HL-60 (cell line): ENCODE measurements at regions not wholly inside any gene's neighbourhood (a gene's known extent, or its start where the extent isn't known, plus 50 kb on each side); places are given as distances from the start of the nearest gene placed in this dataset.

Source experiments
- DNase-seq, 2 experiments: peaks; one replicate each; pipeline ENCODE4 v3.0.0-alpha.2; 2010 to 2020; ENCODE audit warnings: low read depth in 1 of 2, low spot score in 1 of 2
- H3K27ac ChIP-seq: fragments of 250-450 bp; sonication (Bioruptor Pico); replicated peaks from 2 replicates; pipeline ENCODE4 v1.5.1; 2020; ENCODE audit warnings: mild to moderate bottlenecking, moderate library complexity
- H3K27me3 ChIP-seq: fragments of 250-450 bp; sonication (Bioruptor Pico); 2 replicates; pipeline ENCODE4 v1.5.1; 2021; ENCODE audit warnings: mild to moderate bottlenecking, moderate library complexity; ENCODE audit not compliant: insufficient read depth, poor library complexity, severe bottlenecking
- H3K4me3 ChIP-seq: replicated peaks from 2 replicates; pipeline ENCODE4 v1.5.1; 2011; ENCODE audit warnings: mild to moderate bottlenecking, control low read depth, low read length; ENCODE audit not compliant: insufficient read depth
- CTCF ChIP-seq: IDR thresholded peaks from one replicate; pipeline ENCODE4 v1.5.1; 2011; ENCODE audit warnings: low read length, control low read depth, inconsistent platforms; ENCODE audit not compliant: insufficient read depth
- GABPA ChIP-seq: IDR thresholded peaks from 2 replicates; pipeline ENCODE4 v1.6.1; 2012; ENCODE audit warnings: low read depth
- POLR2AphosphoS5 ChIP-seq: IDR thresholded peaks from 2 replicates; pipeline ENCODE4 v1.6.1; 2012; ENCODE audit warnings: low read depth
- REST ChIP-seq: IDR thresholded peaks from 2 replicates; pipeline ENCODE4 v1.6.1; 2012; ENCODE audit warnings: low read depth; ENCODE audit not compliant: insufficient replicate concordance
- SPI1 ChIP-seq: IDR thresholded peaks from 2 replicates; pipeline ENCODE4 v1.6.1; 2012; ENCODE audit warnings: low read depth, mild to moderate bottlenecking, borderline replicate concordance

- no peak for TF ChIP-seq POLR2AphosphoS5
- no peak for TF ChIP-seq REST
- no peak for TF ChIP-seq GABPA
- no peak for TF ChIP-seq SPI1
- TF ChIP-seq CTCF = no peak
- DNase-seq = no peak
- no peak overlapping the region for H3K27ac ChIP-seq
- H3K27me3 ChIP-seq = no peaks in the 10 kb centered on the region
- H3K4me3 ChIP-seq = no peak overlapping the region
These were observed 559.5 kb upstream of the SALL3 start for GRCh38 chr18:78420116-78420515.

GRCh38 chr18:78421392-78421791, 558.2 kb upstream of the SALL3 start:
- TF ChIP-seq SPI1 = no peak
- no peak for TF ChIP-seq POLR2AphosphoS5
- no peak for TF ChIP-seq GABPA
- no peak for TF ChIP-seq CTCF
- TF ChIP-seq REST = no peak

GRCh38 chr18:78422336-78422735, 557.3 kb upstream of the SALL3 start:
- DNase-seq = no peak
- Histone ChIP-seq H3K4me3 (no peak overlapping the region), H3K27ac (no peak overlapping the region), H3K27me3 (no peaks in the 10 kb centered on the region)
- TF ChIP-seq GABPA (no peak), POLR2AphosphoS5 (no peak), CTCF (no peak), SPI1 (no peak), REST (no peak)

More at GRCh38 chr18:78421392-78421791, 558.2 kb upstream of the SALL3 start:
- no peak for DNase-seq
- Histone ChIP-seq H3K27ac (no peak overlapping the region), H3K27me3 (no peaks in the 10 kb centered on the region), H3K4me3 (no peak overlapping the region)
